Motor neuron (in vitro differentiated cells): ENCODE measurements at regions not wholly inside any gene's neighbourhood (a gene's known extent, or its start where the extent isn't known, plus 50 kb on each side); places are given as distances from the start of the nearest gene placed in this dataset.
"Not testable (repeated sequence)": the region's sequence is repeated elsewhere in the genome, so short reads cannot be mapped to it uniquely, and the experiment has no call there.

Experiments
- ATAC-seq, 8 experiments: fragments of 200-7000 bp; cut with Tn5 transposase; replicated peaks in 6 of 8; 2 replicates each; pipeline ENCODE4 v1.8.0; 2021; ENCODE audit warnings: mild to moderate bottlenecking in 8 of 8, moderate library complexity in 8 of 8
- H3K27ac ChIP-seq, 2 donors: fragments of 250-450 bp; sonication (Bioruptor Pico); 2 replicates each; pipeline ENCODE4 v1.9.0; 2021; ENCODE audit warnings: antibody characterized with exemption in 2 of 2, mild to moderate bottlenecking in 2 of 2, moderate library complexity in 1 of 2
- H3K4me1 ChIP-seq, 2 donors: fragments of 250-450 bp; sonication (Bioruptor Pico); replicated peaks in 1 of 2; 2 replicates each; pipeline ENCODE4 v1.6.1; 2021; ENCODE audit warnings: antibody characterized with exemption in 2 of 2, mild to moderate bottlenecking in 2 of 2, moderate library complexity in 1 of 2
- H3K4me3 ChIP-seq, 5 donors: fragments of 250-450 bp; sonication (Bioruptor Pico); 2 replicates each; pipeline ENCODE4 v1.9.0; 2021; ENCODE audit warnings: antibody characterized with exemption in 5 of 5, mild to moderate bottlenecking in 5 of 5, moderate library complexity in 4 of 5
- WGBS, 10 experiments: fragments of 450-650 bp; shearing (Covaris generic); methylation state at CpG; one replicate each; pipeline ENCODE4 v1.0.0; 2022; 5-methylcytosine and 5-hydroxymethylcytosine counted together
- in situ Hi-C, 9 experiments: fragments of 400-800 bp; cut with MboI; loops; one replicate each; pipeline ENCODE4 v1.15.0; 2021; ENCODE audit warnings: low sequenced_read_pairs in 9 of 9, low pct_unique_long_range_greater_than_20kb in 2 of 9; ENCODE audit not compliant: unreplicated experiment in 9 of 9

DNA sequence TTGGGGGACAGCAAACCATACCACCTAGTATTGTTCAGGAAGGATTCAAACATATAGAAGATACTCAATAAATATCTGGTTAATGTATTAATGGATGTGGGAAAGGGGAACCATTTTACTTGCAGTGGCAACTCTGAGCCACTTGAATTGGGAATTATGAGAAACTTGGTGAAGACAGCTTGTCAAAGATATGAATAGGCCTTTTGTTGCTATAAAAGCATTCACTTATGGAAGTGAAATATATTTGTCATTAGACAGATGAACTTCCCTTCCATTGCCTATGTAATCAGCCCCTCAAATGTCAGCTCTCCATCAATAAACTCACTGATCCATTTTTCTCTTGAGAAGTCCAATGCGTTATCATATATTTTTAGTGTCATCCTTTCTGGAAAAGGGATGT lies 56.1 kb downstream of the GPR85 start:
- no peak overlapping the region for H3K4me3 ChIP-seq
- 33 to 100% (median 85%) methylated on average over 1 of the region's 1 CpG; no CpG with 5 or more reads in 2 of the 10 experiments for WGBS, 10 experiments
- no peaks in the 10 kb centered on the region for H3K4me1 ChIP-seq
- ATAC-seq, result no peak
- in situ Hi-C loops, result no loop called here
- no peak overlapping the region for H3K27ac ChIP-seq

GRCh38 chr7:113026941-113027340 lies 59.7 kb downstream of the GPR85 start:
- in situ Hi-C loops, result no loop called here
- Histone ChIP-seq H3K4me3 (no peak overlapping the region), H3K27ac (no peak overlapping the region), H3K4me1 (no peaks in the 10 kb centered on the region)
- ATAC-seq, result peak in 6 of 8 experiments; percentile 36 to 68 (median 42)
- WGBS, 10 experiments, result 0 to 91% (median 67%) methylated on average over 1 of the region's 1 CpG; no CpG with 5 or more reads in 1 of the 10 experiments

- not testable (repeated sequence) for H3K27ac ChIP-seq, H3K4me3 ChIP-seq, ATAC-seq, H3K4me1 ChIP-seq
- in situ Hi-C loops, result loop anchor here in 5 of 9 experiments (25.0 kb wide), 4 partner anchors 270 to 695 kb away; no protein-coding TSS in a partner anchor
- 80% methylated on average over 1 of the region's 43 CpGs; no CpG with 5 or more reads in 9 of the 10 experiments for WGBS, 10 experiments
These were observed 69.3 kb downstream of the GPR85 start for GRCh38 chr7:113017144-113017857.

- Histone ChIP-seq H3K4me1 (peaks cover 0 to 7% of the 10 kb centered on the region in 2 donors), H3K27ac (no peak overlapping the region), H3K4me3 (no peak overlapping the region)
- in situ Hi-C loops, result loop anchor here in 5 of 9 experiments (25.0 kb wide), 4 partner anchors 272 to 697 kb away; no protein-coding TSS in a partner anchor
- peak in 2 of 8 experiments; percentile 46 to 54 for ATAC-seq
- WGBS, 10 experiments, result 0 to 100% (median 67%) methylated on average over 1 to 2 of the region's 2 CpGs
These were observed 71.5 kb downstream of the GPR85 start for GRCh38 chr7:113015034-113015645.

- Histone ChIP-seq H3K4me1 (peaks cover 0 to 7% of the 10 kb centered on the region in 2 donors), H3K4me3 (no peak overlapping the region), H3K27ac (no peak overlapping the region)
- in situ Hi-C loops, result loop anchor here in 5 of 9 experiments (25.0 kb wide), 4 partner anchors 273 to 698 kb away; no protein-coding TSS in a partner anchor
- no peak for ATAC-seq
These were observed 72.7 kb downstream of the GPR85 start for GRCh38 chr7:113013761-113014449.

DNA sequence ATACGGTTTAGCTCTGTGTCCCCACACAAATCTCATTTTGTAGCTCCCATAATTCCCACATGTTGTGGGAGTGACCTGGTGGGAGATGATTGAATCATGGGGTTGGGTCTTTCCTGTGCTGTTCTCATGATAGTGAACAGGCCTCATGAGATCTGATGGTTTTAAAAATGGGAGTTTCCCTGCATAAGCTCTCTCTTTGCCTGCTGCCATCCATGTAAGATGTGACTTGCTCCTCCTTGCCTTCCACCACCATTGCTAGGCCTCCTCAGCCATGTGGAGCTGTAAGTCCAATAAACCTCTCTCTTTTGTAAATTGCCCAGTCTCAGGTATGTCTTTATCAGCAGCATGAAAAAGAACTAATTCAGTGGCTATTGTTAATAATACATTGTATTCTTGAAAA lies 73.8 kb downstream of the GPR85 start:
- not testable (repeated sequence) for H3K4me3 ChIP-seq, ATAC-seq, H3K4me1 ChIP-seq, H3K27ac ChIP-seq
- 100% methylated on average over 1 of the region's 1 CpG; no CpG with 5 or more reads in 7 of the 10 experiments for WGBS, 10 experiments
- in situ Hi-C loops, result loop anchor here in 5 of 9 experiments (25.0 kb wide), 4 partner anchors 274 to 699 kb away; no protein-coding TSS in a partner anchor

GRCh38 chr7:113010377-113010776 lies 76.2 kb downstream of the GPR85 start:
- H3K4me3 ChIP-seq, result no peak overlapping the region
- H3K27ac ChIP-seq, result no peak overlapping the region
- in situ Hi-C loops, result loop anchor here in 5 of 9 experiments (25.0 kb wide), 4 partner anchors 277 to 702 kb away; no protein-coding TSS in a partner anchor
- no peak for ATAC-seq
- H3K4me1 ChIP-seq, result peaks cover 0 to 7% of the 10 kb centered on the region in 2 donors

GRCh38 chr7:113008755-113009154 lies 77.9 kb downstream of the GPR85 start:
- in situ Hi-C loops, result loop anchor here in 5 of 9 experiments (25.0 kb wide), 4 partner anchors 279 to 704 kb away; no protein-coding TSS in a partner anchor
- WGBS, 10 experiments, result 22 to 90% (median 73%) methylated on average over 1 to 5 of the region's 5 CpGs; no CpG with 5 or more reads in 3 of the 10 experiments
- no peak for ATAC-seq

GRCh38 chr7:113004726-113005454 lies 81.7 kb downstream of the GPR85 start:
- H3K27ac ChIP-seq, result no peak overlapping the region
- no peak for ATAC-seq
- 37 to 90% (median 73%) methylated on average over 2 to 4 of the region's 4 CpGs for WGBS, 10 experiments
- H3K4me3 ChIP-seq, result no peak overlapping the region
- in situ Hi-C loops, result loop anchor here in 5 of 9 experiments (25.0 kb wide), 4 partner anchors 282 to 707 kb away; no protein-coding TSS in a partner anchor
- H3K4me1 ChIP-seq, result peaks cover 0 to 3% of the 10 kb centered on the region in 2 donors

More at GRCh38 chr7:113008755-113009154, 77.9 kb downstream of the GPR85 start:
- peaks cover 0 to 7% of the 10 kb centered on the region in 2 donors for H3K4me1 ChIP-seq
- no peak overlapping the region for H3K27ac ChIP-seq
- no peak overlapping the region for H3K4me3 ChIP-seq

DNA sequence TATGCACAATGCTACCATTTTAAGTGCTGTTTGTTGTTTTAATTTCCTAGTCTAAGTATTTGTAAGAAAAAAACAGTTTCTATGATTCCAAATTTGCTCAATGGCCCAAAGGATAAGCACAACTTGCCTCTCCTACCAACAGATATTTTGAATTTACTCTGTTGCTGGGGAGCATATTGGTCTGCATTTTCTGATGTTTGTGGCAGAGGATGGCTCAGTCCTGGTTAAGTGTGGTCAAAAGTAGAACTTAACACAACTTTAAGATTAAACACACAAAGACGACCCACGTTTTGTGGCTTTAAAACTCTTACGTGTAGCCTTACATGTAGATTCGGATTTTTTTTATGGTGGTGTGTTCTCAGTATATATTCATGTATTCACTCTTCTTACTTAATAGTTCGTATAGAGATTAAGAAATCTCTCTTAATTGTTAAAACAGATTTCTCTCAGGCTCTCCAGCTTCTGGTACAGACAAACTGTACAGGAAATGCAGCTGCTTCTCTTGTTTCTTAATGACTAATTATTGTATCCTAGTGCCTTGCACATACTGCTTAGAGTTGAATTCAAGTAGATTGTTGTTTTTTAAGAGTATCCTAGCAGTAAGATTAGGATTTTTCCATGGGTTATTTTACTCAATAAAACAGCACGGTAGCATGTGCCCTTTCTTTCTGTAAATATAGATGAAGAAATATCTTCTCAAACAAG lies 86.2 kb downstream of the GPR85 start:
- in situ Hi-C loops, result loop anchor here in 5 of 9 experiments (25.0 kb wide), 4 partner anchors 287 to 712 kb away; no protein-coding TSS in a partner anchor
- H3K27ac ChIP-seq, result no peak overlapping the region
- H3K4me1 ChIP-seq, result peaks cover 0 to 12% of the 10 kb centered on the region in 2 donors
- 66 to 100% (median 81%) methylated on average over 1 to 6 of the region's 6 CpGs for WGBS, 10 experiments
- no peak for ATAC-seq
- no peak overlapping the region for H3K4me3 ChIP-seq

- H3K4me1 ChIP-seq, result peaks cover 0 to 12% of the 10 kb centered on the region in 2 donors
- H3K27ac ChIP-seq, result no peak overlapping the region
- no peak overlapping the region for H3K4me3 ChIP-seq
- ATAC-seq, result no peak
- WGBS, 10 experiments, result 20 to 92% (median 72%) methylated on average over 1 to 2 of the region's 2 CpGs; no CpG with 5 or more reads in 3 of the 10 experiments
- in situ Hi-C loops, result no loop called here
These were observed 88.8 kb downstream of the GPR85 start for GRCh38 chr7:112997831-112998230.

DNA sequence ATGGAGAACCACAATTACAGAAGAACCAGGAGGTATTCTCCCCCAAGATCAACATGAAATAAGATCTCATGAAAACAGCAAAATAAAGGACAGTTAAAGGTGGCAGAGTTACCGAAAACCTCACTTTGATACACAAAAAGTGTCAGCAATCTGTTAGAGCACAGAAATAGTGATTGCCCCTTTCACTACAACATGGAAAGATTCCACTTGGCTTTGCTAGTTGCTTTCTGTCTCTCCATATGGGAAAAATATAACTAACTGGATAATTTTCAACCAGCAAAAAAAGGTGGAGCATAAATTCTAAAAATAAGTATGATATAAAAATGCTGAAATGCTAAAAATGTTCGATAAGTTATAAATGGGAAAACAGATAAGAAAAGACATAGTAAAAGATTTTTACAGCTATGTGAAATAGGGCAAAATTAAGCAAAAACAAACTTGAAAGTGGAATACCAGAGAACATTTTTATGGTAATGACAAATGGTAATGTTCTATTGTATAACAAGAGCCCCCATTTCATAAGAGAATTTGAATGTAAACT lies 90.2 kb downstream of the GPR85 start:
- Histone ChIP-seq H3K4me1 (peaks cover 0 to 8% of the 10 kb centered on the region in 2 donors), H3K27ac (no peak overlapping the region), H3K4me3 (no peak overlapping the region)
- ATAC-seq, result no peak
- WGBS, 10 experiments, result 48 to 100% (median 87%) methylated on average over 2 of the region's 2 CpGs
- in situ Hi-C loops, result no loop called here
